ENCODE measurements at regions not wholly inside any gene's neighbourhood (a gene's known extent, or its start where the extent isn't known, plus 50 kb on each side); places are given as distances from the start of the nearest gene placed in this dataset.

DNA sequence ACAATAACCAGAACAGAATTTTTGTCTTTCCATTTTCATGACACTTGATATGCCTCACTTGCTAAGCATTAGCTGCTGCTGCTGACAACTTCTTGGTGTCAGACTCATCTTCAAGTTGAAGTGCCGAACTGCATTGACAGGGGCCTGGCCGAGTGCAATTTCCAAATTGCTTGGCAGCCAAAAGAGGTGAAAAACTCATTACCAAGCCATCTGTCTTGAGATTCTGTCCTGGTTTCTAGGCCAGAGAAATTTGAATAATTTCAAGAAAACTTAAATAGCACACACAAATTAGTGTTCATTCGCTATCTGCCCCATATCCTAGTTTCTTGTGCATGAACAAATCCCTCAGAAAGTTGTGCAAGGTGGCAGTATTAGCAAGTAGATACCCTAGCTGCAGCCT, 165.3 kb upstream of the RASSF8 start:
- Histone ChIP-seq H3K79me2 (replicated peaks; ENCODE audit: insufficient read depth, low read length) (no peaks in the 10 kb centered on the region), H3K9me2 (ENCODE audit: insufficient read depth, low read length) (no peaks in the 10 kb centered on the region), H2AFZ (ENCODE audit: low read depth, low read length) (no peak overlapping the region), H4K20me1 (ENCODE audit: insufficient read depth) (no peaks in the 10 kb centered on the region), H3K9me3 (ENCODE audit: low read length) (no peaks in the 10 kb centered on the region), H3F3A (ENCODE audit: insufficient read depth, low read length, poor library complexity, severe bottlenecking) (no peaks in the 10 kb centered on the region), H3K36me3 (ENCODE audit: insufficient read depth, low read length) (no peaks in the 10 kb centered on the region), H3K27me3 (ENCODE audit: insufficient read depth, low read depth, low read length) (no peaks in the 10 kb centered on the region), H3K27ac (ENCODE audit: low read length) (no peak overlapping the region), H3K4me3 (ENCODE audit: low read length) (no peak overlapping the region), H3K4me2 (ENCODE audit: low read length) (no peak overlapping the region), H3K9ac (ENCODE audit: low read length) (no peak overlapping the region)
- TF ChIP-seq TAF1 (IDR thresholded peaks at IDR 0.05; ENCODE audit: low read depth) (no peak), REST (IDR thresholded peaks at IDR 0.05; ENCODE audit: borderline replicate concordance) (no peak), POLR2AphosphoS5 (IDR thresholded peaks at IDR 0.05) (no peak), SMC3 (conservative IDR thresholded peaks at IDR 0.05; ENCODE audit: poor library complexity) (no peak), MXI1 (conservative IDR thresholded peaks at IDR 0.05; ENCODE audit: poor library complexity, severe bottlenecking) (no peak), EP300 (conservative IDR thresholded peaks at IDR 0.05; ENCODE audit: poor library complexity, severe bottlenecking) (no peak), RAD21 (conservative IDR thresholded peaks at IDR 0.05) (no peak), EZH2 (IDR thresholded peaks at IDR 0.05; ENCODE audit: borderline replicate concordance, insufficient read depth, low read length, poor library complexity, severe bottlenecking) (no peak)
- TF ChIP-seq, protein P1, sequence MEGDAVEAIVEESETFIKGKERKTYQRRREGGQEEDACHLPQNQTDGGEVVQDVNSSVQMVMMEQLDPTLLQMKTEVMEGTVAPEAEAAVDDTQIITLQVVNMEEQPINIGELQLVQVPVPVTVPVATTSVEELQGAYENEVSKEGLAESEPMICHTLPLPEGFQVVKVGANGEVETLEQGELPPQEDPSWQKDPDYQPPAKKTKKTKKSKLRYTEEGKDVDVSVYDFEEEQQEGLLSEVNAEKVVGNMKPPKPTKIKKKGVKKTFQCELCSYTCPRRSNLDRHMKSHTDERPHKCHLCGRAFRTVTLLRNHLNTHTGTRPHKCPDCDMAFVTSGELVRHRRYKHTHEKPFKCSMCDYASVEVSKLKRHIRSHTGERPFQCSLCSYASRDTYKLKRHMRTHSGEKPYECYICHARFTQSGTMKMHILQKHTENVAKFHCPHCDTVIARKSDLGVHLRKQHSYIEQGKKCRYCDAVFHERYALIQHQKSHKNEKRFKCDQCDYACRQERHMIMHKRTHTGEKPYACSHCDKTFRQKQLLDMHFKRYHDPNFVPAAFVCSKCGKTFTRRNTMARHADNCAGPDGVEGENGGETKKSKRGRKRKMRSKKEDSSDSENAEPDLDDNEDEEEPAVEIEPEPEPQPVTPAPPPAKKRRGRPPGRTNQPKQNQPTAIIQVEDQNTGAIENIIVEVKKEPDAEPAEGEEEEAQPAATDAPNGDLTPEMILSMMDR (IDR thresholded peaks at IDR 0.05; ENCODE audit: poor library complexity, severe bottlenecking): no peak

GRCh38 chr12:25794571-25794970, 163.9 kb upstream of the RASSF8 start:
- Histone ChIP-seq H3K4me3 (ENCODE audit: low read length) (no peak overlapping the region), H2AFZ (ENCODE audit: low read depth, low read length) (no peak overlapping the region), H3K9me3 (ENCODE audit: low read length) (no peaks in the 10 kb centered on the region), H3K9ac (ENCODE audit: low read length) (no peak overlapping the region), H3F3A (ENCODE audit: insufficient read depth, low read length, poor library complexity, severe bottlenecking) (no peaks in the 10 kb centered on the region), H3K27ac (ENCODE audit: low read length) (no peak overlapping the region), H3K27me3 (ENCODE audit: insufficient read depth, low read depth, low read length) (no peaks in the 10 kb centered on the region), H3K79me2 (replicated peaks; ENCODE audit: insufficient read depth, low read length) (no peaks in the 10 kb centered on the region), H3K4me2 (ENCODE audit: low read length) (no peak overlapping the region), H3K9me2 (ENCODE audit: insufficient read depth, low read length) (no peaks in the 10 kb centered on the region), H3K36me3 (ENCODE audit: insufficient read depth, low read length) (no peaks in the 10 kb centered on the region), H4K20me1 (ENCODE audit: insufficient read depth) (no peaks in the 10 kb centered on the region)
- TF ChIP-seq REST (IDR thresholded peaks at IDR 0.05; ENCODE audit: borderline replicate concordance) (no peak), POLR2AphosphoS5 (IDR thresholded peaks at IDR 0.05) (no peak), EP300 (conservative IDR thresholded peaks at IDR 0.05; ENCODE audit: poor library complexity, severe bottlenecking) (no peak), RAD21 (conservative IDR thresholded peaks at IDR 0.05) (no peak), SMC3 (conservative IDR thresholded peaks at IDR 0.05; ENCODE audit: poor library complexity) (no peak)

Data from neural cell (in vitro differentiated cells).